Brain microvascular endothelial cell (primary cell): ENCODE measurements at regions not wholly inside any gene's neighbourhood (a gene's known extent, or its start where the extent isn't known, plus 50 kb on each side); places are given as distances from the start of the nearest gene placed in this dataset.
"Not testable (repeated sequence)": the region's sequence is repeated elsewhere in the genome, so short reads cannot be mapped to it uniquely, and the experiment has no call there.

Experiments used
- DNase-seq: peaks from one replicate; pipeline ENCODE4 v3.0.0-alpha.2; 2020
- H3K27ac ChIP-seq: fragments of 250-450 bp; sonication (Bioruptor Pico); 2 replicates; pipeline ENCODE4 v1.5.1; 2020; ENCODE audit warnings: mild to moderate bottlenecking, moderate library complexity
- H3K27me3 ChIP-seq: fragments of 250-450 bp; sonication (Bioruptor Pico); replicated peaks from 2 replicates; pipeline ENCODE4 v1.5.1; 2020; ENCODE audit warnings: mild to moderate bottlenecking
- H3K36me3 ChIP-seq: fragments of 250-450 bp; sonication (Bioruptor Pico); replicated peaks from 2 replicates; pipeline ENCODE4 v1.5.1; 2020; ENCODE audit warnings: mild to moderate bottlenecking
- H3K4me3 ChIP-seq: 2 replicates; pipeline ENCODE4 v1.5.1; 2011; ENCODE audit warnings: low read depth, mild to moderate bottlenecking, control low read depth, low read length, moderate library complexity
- CTCF ChIP-seq: IDR thresholded peaks from 2 replicates; pipeline ENCODE4 v1.5.1; 2011; ENCODE audit warnings: low read depth, mild to moderate bottlenecking, moderate library complexity, low read length, control low read depth, inconsistent platforms; ENCODE audit errors: missing control alignments
- in situ Hi-C: cut with HindIII; loops from 2 replicates; pipeline ENCODE4 v1.10.0; 2017; ENCODE audit warnings: low sequenced_read_pairs, low pct_ligation_motif_present

- TF ChIP-seq CTCF = no peak
- H3K4me3 ChIP-seq = no peak overlapping the region
- no peak overlapping the region for H3K27ac ChIP-seq
- no peaks in the 10 kb centered on the region for H3K27me3 ChIP-seq
- DNase-seq = no peak
- in situ Hi-C loops = no loop called here
- H3K36me3 ChIP-seq = no peaks in the 10 kb centered on the region
These were observed 86.8 kb upstream of the SH3BP4 start for GRCh38 chr2:234865040-234865439.

GRCh38 chr2:234864506-234864905 is 87.3 kb upstream of the SH3BP4 start:
- TF ChIP-seq CTCF = no peak
- DNase-seq = no peak
- no peak overlapping the region for H3K27ac ChIP-seq
- no peaks in the 10 kb centered on the region for H3K27me3 ChIP-seq
- in situ Hi-C loops = no loop called here
- H3K4me3 ChIP-seq = no peak overlapping the region
- no peaks in the 10 kb centered on the region for H3K36me3 ChIP-seq

GRCh38 chr2:234863043-234863934 is 88.5 kb upstream of the SH3BP4 start:
- Histone ChIP-seq H3K36me3 (no peaks in the 10 kb centered on the region), H3K27me3 (no peaks in the 10 kb centered on the region), H3K27ac (no peak overlapping the region), H3K4me3 (no peak overlapping the region)
- no peak for TF ChIP-seq CTCF
- peak; percentile 66 for DNase-seq
- in situ Hi-C loops = no loop called here

- no peak for DNase-seq
- in situ Hi-C loops = no loop called here
- H3K27me3 ChIP-seq = no peaks in the 10 kb centered on the region
- H3K36me3 ChIP-seq = no peaks in the 10 kb centered on the region
- H3K4me3 ChIP-seq = no peak overlapping the region
- H3K27ac ChIP-seq = no peak overlapping the region
- TF ChIP-seq CTCF = no peak
These were observed 89.7 kb upstream of the SH3BP4 start for GRCh38 chr2:234861841-234862735.

GRCh38 chr2:234859330-234859872 is 92.4 kb upstream of the SH3BP4 start:
- H3K36me3 ChIP-seq, H3K27ac ChIP-seq, DNase-seq, in situ Hi-C loops, H3K4me3 ChIP-seq, H3K27me3 ChIP-seq: not testable (repeated sequence)

GRCh38 chr2:234858790-234859329 is 93.0 kb upstream of the SH3BP4 start:
- no peak for DNase-seq
- TF ChIP-seq CTCF = no peak
- Histone ChIP-seq H3K27ac (no peak overlapping the region), H3K4me3 (no peak overlapping the region), H3K27me3 (no peaks in the 10 kb centered on the region), H3K36me3 (no peaks in the 10 kb centered on the region)
- in situ Hi-C loops = no loop called here
